ENCODE measurements at regions not wholly inside any gene's neighbourhood (a gene's known extent, or its start where the extent isn't known, plus 50 kb on each side); places are given as distances from the start of the nearest gene placed in this dataset.

- POLR2A ChIA-PET: no interaction called here
- no peaks in the 10 kb centered on the region for H3K36me3 ChIP-seq (ENCODE audit: control insufficient read depth in 1 of 2, insufficient read depth in 2 of 2, low read length in 2 of 2)
- RAD21 ChIA-PET (ENCODE audit: low non-redundant PET in 1 of 2, low total read pairs in 2 of 2, uncharacterized antibody in 2 of 2, unreplicated experiment in 2 of 2): no interaction called here
- TF ChIP-seq MAX (IDR thresholded peaks at IDR 0.05): no peak
- TF ChIP-seq CTCF (IDR thresholded peaks at IDR 0.05 in 2 of 3, conservative IDR thresholded peaks at IDR 0.05 in 1 of 3; ENCODE audit: borderline replicate concordance in 1 of 3, insufficient read depth in 1 of 3, low read depth in 2 of 3, low read length in 2 of 3): no peak
- TF ChIP-seq ZBTB33 (IDR thresholded peaks at IDR 0.05; ENCODE audit: extremely low read depth, insufficient replicate concordance, low read length): no peak
- TF ChIP-seq SP1 (IDR thresholded peaks at IDR 0.05; ENCODE audit: low read depth): no peak
- no peak for TF ChIP-seq SRF (IDR thresholded peaks at IDR 0.05; ENCODE audit: low read depth)
- no peak for TF ChIP-seq ZFX (IDR thresholded peaks at IDR 0.05)
- no peak for TF ChIP-seq SIN3A (IDR thresholded peaks at IDR 0.05; ENCODE audit: low read depth)
- no peak for TF ChIP-seq CBX3 (IDR thresholded peaks at IDR 0.05; ENCODE audit: low read depth)
- TF ChIP-seq CEBPB (IDR thresholded peaks at IDR 0.05; ENCODE audit: low read depth): no peak
- no peak for DNase-seq (ENCODE audit: low read depth, low spot score)
- ATAC-seq: no peak
- intact Hi-C loops (cut with micrococcal nuclease): no loop called here
- BruUV-seq (replicated peaks): no TSS peak
- CTCF ChIA-PET: no interaction called here
- H3K9me2 ChIP-seq (ENCODE audit: insufficient read depth): no peaks in the 10 kb centered on the region
- H3K4me2 ChIP-seq (ENCODE audit: low read length): no peak overlapping the region
- no peaks in the 10 kb centered on the region for H3K4me1 ChIP-seq (ENCODE audit: control insufficient read depth in 1 of 2, insufficient read depth in 2 of 2, low read length in 2 of 2)
- H3K27ac ChIP-seq (ENCODE audit: low read depth, low read length): no peak overlapping the region
- H2AFZ ChIP-seq (ENCODE audit: low read depth, low read length, poor library complexity, severe bottlenecking): no peak overlapping the region
- H3K79me2 ChIP-seq (ENCODE audit: insufficient read depth, low read length): no peaks in the 10 kb centered on the region
- H3K27me3 ChIP-seq (ENCODE audit: insufficient read depth, low read length): no peaks in the 10 kb centered on the region
- H3K4me3 ChIP-seq (replicated peaks in 1 of 2; ENCODE audit: low read depth in 1 of 2, low read length in 2 of 2): no peak overlapping the region
- no peaks in the 10 kb centered on the region for H3K9me3 ChIP-seq (ENCODE audit: control insufficient read depth in 1 of 2, insufficient read depth in 1 of 2, low read depth in 1 of 2, low read length in 2 of 2)
- H4K20me1 ChIP-seq (ENCODE audit: insufficient read depth): no peaks in the 10 kb centered on the region
- H3K9ac ChIP-seq (ENCODE audit: low read length): no peak overlapping the region
Observed at GRCh38 chr9:27654629-27655285, 81.5 kb upstream of the C9orf72 start.
